Body of pancreas (tissue), 4 donors: ENCODE measurements at regions not wholly inside any gene's neighbourhood (a gene's known extent, or its start where the extent isn't known, plus 50 kb on each side); places are given as distances from the start of the nearest gene placed in this dataset.
"Not testable (repeated sequence)": the region's sequence is repeated elsewhere in the genome, so short reads cannot be mapped to it uniquely, and the experiment has no call there.

Experiments
- POLR2A ChIP-seq, 3 donors: fragments of 450-650 bp; IDR thresholded peaks; one replicate each; pipeline ENCODE4 v1.6.1; 2016; ENCODE audit warnings: antibody characterized with exemption in 3 of 3, mild to moderate bottlenecking in 2 of 3
- TF ChIP-seq, protein P1 (sequence below), 7 experiments: fragments of 450-650 bp in 4 of 7; fragments of 200-600 bp in 3 of 7; sonication (generic) in 3 of 7; IDR thresholded peaks; one replicate each; pipeline ENCODE4 v1.5.1; 2016 to 2019; ENCODE audit warnings: antibody characterized with exemption in 7 of 7

DNA sequence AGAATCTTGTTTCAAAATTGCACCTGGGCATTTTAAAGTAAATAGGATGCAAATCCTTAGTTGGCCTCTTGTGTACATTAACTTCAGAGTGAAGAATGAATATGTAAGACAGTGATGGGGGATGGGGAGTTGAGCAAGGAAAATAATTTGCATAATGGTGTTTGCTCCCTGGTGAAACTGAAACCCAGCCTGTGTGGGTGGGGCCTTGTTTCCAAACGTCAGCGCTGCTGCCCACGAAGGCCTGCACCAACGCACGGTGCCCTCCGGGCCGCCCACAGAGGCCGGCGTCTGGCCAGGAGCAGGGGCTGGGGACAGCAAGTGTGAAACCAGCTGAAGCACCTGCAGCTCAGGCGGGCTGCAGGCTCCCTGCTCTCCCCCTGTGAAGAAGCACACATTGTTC, 262.0 kb upstream of the PLGLB2 start:
- TF ChIP-seq POLR2A (IDR thresholded peaks at IDR 0.05): not testable (repeated sequence)
- TF ChIP-seq, protein P1, sequence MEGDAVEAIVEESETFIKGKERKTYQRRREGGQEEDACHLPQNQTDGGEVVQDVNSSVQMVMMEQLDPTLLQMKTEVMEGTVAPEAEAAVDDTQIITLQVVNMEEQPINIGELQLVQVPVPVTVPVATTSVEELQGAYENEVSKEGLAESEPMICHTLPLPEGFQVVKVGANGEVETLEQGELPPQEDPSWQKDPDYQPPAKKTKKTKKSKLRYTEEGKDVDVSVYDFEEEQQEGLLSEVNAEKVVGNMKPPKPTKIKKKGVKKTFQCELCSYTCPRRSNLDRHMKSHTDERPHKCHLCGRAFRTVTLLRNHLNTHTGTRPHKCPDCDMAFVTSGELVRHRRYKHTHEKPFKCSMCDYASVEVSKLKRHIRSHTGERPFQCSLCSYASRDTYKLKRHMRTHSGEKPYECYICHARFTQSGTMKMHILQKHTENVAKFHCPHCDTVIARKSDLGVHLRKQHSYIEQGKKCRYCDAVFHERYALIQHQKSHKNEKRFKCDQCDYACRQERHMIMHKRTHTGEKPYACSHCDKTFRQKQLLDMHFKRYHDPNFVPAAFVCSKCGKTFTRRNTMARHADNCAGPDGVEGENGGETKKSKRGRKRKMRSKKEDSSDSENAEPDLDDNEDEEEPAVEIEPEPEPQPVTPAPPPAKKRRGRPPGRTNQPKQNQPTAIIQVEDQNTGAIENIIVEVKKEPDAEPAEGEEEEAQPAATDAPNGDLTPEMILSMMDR (IDR thresholded peaks at IDR 0.05): not testable (repeated sequence)
